ENCODE measurements at regions not wholly inside any gene's neighbourhood (a gene's known extent, or its start where the extent isn't known, plus 50 kb on each side); places are given as distances from the start of the nearest gene placed in this dataset.

- DNase-seq (no peak), FAIRE-seq (no peak)
- H3K36me3 ChIP-seq (ENCODE audit: control insufficient read depth in 2 of 3, insufficient read depth in 3 of 3, low read length in 3 of 3) = no peaks in the 10 kb centered on the region
- H3K9me3 ChIP-seq (ENCODE audit: control insufficient read depth in 2 of 3, insufficient read depth in 1 of 3, low read length in 3 of 3) = no peaks in the 10 kb centered on the region
- H3K4me3 ChIP-seq (ENCODE audit: low read length in 3 of 3) = no peak overlapping the region
- TF ChIP-seq CTCF (IDR thresholded peaks at IDR 0.05; ENCODE audit: borderline replicate concordance, extremely low read depth, insufficient read depth) = no peak
- H3K27ac ChIP-seq (ENCODE audit: low read depth in 2 of 2, low read length in 2 of 2) = no peak overlapping the region
- no peak overlapping the region for H3K9ac ChIP-seq (ENCODE audit: low read length in 3 of 3)
- peaks cover 0 to 2% (median 0%) of the 10 kb centered on the region in 3 donors for H3K4me1 ChIP-seq (ENCODE audit: control insufficient read depth in 2 of 3, insufficient read depth in 2 of 3, low read depth in 1 of 3, low read length in 3 of 3)
- intact Hi-C loops (cut with DNase I) = no loop called here
- H3K27me3 ChIP-seq (ENCODE audit: control insufficient read depth, insufficient read depth, low read length) = no peaks in the 10 kb centered on the region
These were observed 88.3 kb upstream of the BMP2K start for GRCh38 chr4:78687818-78688217.

GRCh38 chr4:78688366-78688765, 87.8 kb upstream of the BMP2K start:
- Histone ChIP-seq H3K36me3 (ENCODE audit: control insufficient read depth in 2 of 3, insufficient read depth in 3 of 3, low read length in 3 of 3) (no peaks in the 10 kb centered on the region), H3K4me1 (ENCODE audit: control insufficient read depth in 2 of 3, insufficient read depth in 2 of 3, low read depth in 1 of 3, low read length in 3 of 3) (peaks cover 0 to 2% (median 0%) of the 10 kb centered on the region in 3 donors), H3K4me3 (ENCODE audit: low read length in 3 of 3) (no peak overlapping the region), H3K27ac (ENCODE audit: low read depth in 2 of 2, low read length in 2 of 2) (no peak overlapping the region), H3K9ac (ENCODE audit: low read length in 3 of 3) (no peak overlapping the region), H3K9me3 (ENCODE audit: control insufficient read depth in 2 of 3, insufficient read depth in 1 of 3, low read length in 3 of 3) (no peaks in the 10 kb centered on the region), H3K27me3 (ENCODE audit: control insufficient read depth, insufficient read depth, low read length) (no peaks in the 10 kb centered on the region)
- no peak for TF ChIP-seq CTCF (IDR thresholded peaks at IDR 0.05; ENCODE audit: borderline replicate concordance, extremely low read depth, insufficient read depth)
- no peak for DNase-seq
- FAIRE-seq = no peak
- intact Hi-C loops (cut with DNase I) = no loop called here

- H3K27ac ChIP-seq (ENCODE audit: low read depth in 2 of 2, low read length in 2 of 2) = no peak overlapping the region
- no peak for TF ChIP-seq CTCF (IDR thresholded peaks at IDR 0.05; ENCODE audit: borderline replicate concordance, extremely low read depth, insufficient read depth)
- H3K4me1 ChIP-seq (ENCODE audit: control insufficient read depth in 2 of 3, insufficient read depth in 2 of 3, low read depth in 1 of 3, low read length in 3 of 3) = peaks cover 0 to 2% (median 0%) of the 10 kb centered on the region in 3 donors
- DNase-seq = no peak
- no peaks in the 10 kb centered on the region for H3K9me3 ChIP-seq (ENCODE audit: control insufficient read depth in 2 of 3, insufficient read depth in 1 of 3, low read length in 3 of 3)
- no peaks in the 10 kb centered on the region for H3K27me3 ChIP-seq (ENCODE audit: control insufficient read depth, insufficient read depth, low read length)
- FAIRE-seq = no peak
- no peak overlapping the region for H3K9ac ChIP-seq (ENCODE audit: low read length in 3 of 3)
- H3K4me3 ChIP-seq (ENCODE audit: low read length in 3 of 3) = no peak overlapping the region
- intact Hi-C loops (cut with DNase I) = no loop called here
- no peaks in the 10 kb centered on the region for H3K36me3 ChIP-seq (ENCODE audit: control insufficient read depth in 2 of 3, insufficient read depth in 3 of 3, low read length in 3 of 3)
These were observed 86.9 kb upstream of the BMP2K start for GRCh38 chr4:78689261-78689660.

GRCh38 chr4:78689700-78690323, 86.3 kb upstream of the BMP2K start:
- no peak overlapping the region for H3K4me3 ChIP-seq (ENCODE audit: low read length in 3 of 3)
- H3K4me1 ChIP-seq (ENCODE audit: control insufficient read depth in 2 of 3, insufficient read depth in 2 of 3, low read depth in 1 of 3, low read length in 3 of 3) = peaks cover 0 to 2% (median 0%) of the 10 kb centered on the region in 3 donors
- H3K9me3 ChIP-seq (ENCODE audit: control insufficient read depth in 2 of 3, insufficient read depth in 1 of 3, low read length in 3 of 3) = no peaks in the 10 kb centered on the region
- DNase-seq = no peak
- no peaks in the 10 kb centered on the region for H3K36me3 ChIP-seq (ENCODE audit: control insufficient read depth in 2 of 3, insufficient read depth in 3 of 3, low read length in 3 of 3)
- H3K9ac ChIP-seq (ENCODE audit: low read length in 3 of 3) = no peak overlapping the region
- FAIRE-seq = no peak
- intact Hi-C loops (cut with DNase I) = no loop called here
- no peak overlapping the region for H3K27ac ChIP-seq (ENCODE audit: low read depth in 2 of 2, low read length in 2 of 2)
- TF ChIP-seq CTCF (IDR thresholded peaks at IDR 0.05; ENCODE audit: borderline replicate concordance, extremely low read depth, insufficient read depth) = no peak
- H3K27me3 ChIP-seq (ENCODE audit: control insufficient read depth, insufficient read depth, low read length) = no peaks in the 10 kb centered on the region
